NOMO-1 (cell line): ENCODE measurements at regions not wholly inside any gene's neighbourhood (a gene's known extent, or its start where the extent isn't known, plus 50 kb on each side); places are given as distances from the start of the nearest gene placed in this dataset.
"Not testable (repeated sequence)": the region's sequence is repeated elsewhere in the genome, so short reads cannot be mapped to it uniquely, and the experiment has no call there.

ENCODE experiments used
- DNase-seq, 2 experiments: peaks; one replicate each; lab custom pipeline; 2025; ENCODE audit not compliant: unreplicated experiment in 2 of 2; lab: John Stamatoyannopoulos, UW

DNA sequence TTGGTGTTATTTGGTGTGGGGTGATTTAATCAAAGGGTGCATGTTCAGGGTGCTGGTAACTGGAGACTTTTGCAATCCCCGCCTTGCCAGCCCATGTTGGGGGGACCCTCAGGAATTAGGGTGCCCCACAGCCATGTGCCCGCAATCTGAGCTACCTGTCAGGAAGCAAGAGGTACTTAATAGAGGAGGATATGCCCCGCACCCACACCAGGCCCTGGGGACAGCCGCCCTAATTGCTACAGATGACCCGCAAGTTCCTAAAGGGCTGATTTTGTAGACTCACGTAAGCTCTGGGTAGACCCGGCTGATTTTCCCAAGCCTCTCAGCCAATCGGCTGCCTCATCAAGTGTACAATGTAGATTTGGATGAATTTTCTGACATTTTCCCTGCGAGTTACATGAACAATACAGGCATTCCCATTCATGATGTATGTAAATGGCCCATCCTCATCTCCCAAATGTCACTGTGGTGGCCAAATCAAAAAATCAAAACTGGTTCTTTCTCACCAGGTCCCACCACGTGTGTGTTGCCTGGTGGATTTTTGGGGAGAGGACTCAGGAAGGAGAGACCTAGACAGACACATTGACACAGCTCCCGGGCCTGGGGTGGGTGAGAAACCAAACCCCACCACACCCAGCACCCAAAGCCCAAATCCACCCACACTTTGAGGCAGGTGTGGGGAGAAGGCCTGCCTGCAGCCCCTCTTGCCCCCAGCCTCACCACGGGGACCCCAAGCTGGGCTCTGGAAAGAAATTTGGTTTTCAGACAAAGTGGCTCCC is 119.2 kb upstream of the SPACA7 start:
- DNase-seq = no peak

- DNase-seq = no peak
These were observed 116.6 kb upstream of the SPACA7 start for GRCh38 chr13:112259511-112259910.

DNA sequence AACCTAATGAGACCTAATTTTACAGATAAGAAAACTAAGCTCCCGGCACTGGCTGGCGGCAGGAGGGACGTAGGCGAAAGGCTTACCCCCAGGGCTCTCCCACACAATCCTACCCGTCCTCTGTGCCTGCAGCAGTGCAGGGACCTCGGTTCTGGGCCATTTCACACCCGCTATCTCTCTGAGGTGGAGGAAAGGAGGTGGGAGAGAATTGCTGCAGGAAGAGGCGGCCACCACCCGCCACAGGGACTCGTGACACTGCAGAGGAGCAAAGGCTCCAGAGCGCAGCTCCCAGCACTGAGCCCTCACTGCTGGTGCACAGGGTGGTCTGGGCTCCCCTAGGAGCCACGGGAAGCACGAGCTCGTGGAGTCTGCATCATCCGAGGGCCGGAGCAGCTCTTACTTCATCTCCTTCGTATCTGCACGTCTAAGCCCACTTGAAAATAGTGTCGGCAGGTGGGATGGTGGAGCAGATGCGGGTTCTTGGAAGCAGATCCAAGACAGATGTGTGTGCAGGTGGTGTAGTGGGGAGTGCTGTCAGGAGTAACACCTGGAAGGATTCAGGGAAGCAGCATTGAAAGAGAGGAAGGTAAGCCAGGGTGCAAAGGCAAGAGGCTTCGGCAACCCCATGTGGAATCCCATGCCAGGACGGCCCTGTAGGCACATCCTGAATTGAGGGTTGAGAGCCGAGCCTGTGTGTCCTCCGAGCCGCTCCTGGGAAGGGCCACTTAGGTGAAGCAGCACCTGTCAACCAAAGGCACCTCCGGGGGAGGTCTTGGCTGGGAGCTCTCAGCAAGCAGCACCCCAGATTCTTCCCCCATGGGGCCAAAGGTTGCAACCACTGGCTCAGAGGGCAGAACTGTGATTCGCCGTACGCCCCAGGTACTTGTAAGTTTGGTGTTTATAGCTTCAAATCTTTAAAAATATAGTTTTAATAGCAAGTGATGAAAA is 115.8 kb upstream of the SPACA7 start:
- DNase-seq = no peak

DNA sequence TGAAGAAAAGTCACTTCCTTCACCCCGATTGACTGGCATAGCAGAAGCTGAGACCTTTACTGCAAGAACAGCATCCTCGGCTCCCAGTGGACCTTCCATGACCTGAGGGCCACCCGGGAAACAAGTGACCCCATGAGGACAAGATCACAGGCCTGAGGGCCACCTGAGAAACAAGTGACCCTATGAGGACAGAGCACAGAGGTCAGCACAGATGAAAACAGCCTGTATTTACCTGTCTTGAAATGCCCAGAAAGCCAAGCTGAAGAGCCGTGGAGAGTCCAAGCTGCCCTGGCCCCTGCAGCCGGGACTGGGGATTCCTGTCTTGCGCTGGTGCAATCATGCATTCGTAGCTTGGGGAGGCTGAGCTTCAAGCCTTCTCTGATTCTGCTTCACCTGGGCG is 114.2 kb upstream of the SPACA7 start:
- no peak for DNase-seq

- no peak for DNase-seq
These were observed 113.0 kb upstream of the SPACA7 start for GRCh38 chr13:112263152-112263551.

DNA sequence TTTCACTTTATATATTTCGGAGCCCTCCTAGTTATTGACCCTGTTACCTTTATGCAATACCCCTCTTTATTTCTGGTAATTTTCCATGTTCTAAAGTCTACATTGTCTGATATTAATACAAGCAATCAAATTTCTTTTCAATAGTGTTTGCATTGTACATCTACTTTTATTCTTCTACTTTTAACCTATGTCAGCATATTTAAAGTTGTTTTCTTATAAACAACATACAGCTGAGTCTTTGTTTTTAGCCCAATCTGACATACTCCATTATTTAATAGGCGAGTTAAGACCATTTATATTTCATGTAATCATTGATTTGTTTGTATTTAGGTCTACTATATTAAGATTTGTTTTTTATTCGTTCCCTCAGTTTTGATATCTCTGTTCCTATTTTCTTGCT is 108.5 kb upstream of the SPACA7 start:
- no peak for DNase-seq

GRCh38 chr13:112270951-112271350 is 105.2 kb upstream of the SPACA7 start:
- no peak for DNase-seq

GRCh38 chr13:112286733-112287132 is 89.4 kb upstream of the SPACA7 start:
- DNase-seq = not testable (repeated sequence)

DNA sequence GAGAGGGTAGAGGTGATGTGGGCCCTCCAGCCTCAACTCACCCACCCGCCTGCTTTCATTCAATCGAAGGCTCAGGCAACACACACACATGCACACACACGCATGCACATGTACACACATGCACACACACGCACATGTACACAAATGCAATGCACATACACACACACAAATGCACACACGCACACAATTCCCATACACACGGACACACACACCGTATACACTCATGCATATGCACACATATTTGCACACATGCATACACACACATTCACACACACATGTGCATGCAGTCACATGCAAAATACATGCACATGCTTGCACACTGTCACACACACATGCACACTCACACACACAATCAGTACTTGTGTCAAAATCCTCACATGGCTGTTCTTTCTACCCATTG is 55.9 kb upstream of the SPACA7 start:
- DNase-seq = no peak

GRCh38 chr13:112322557-112322956 is 53.6 kb upstream of the SPACA7 start:
- no peak for DNase-seq

GRCh38 chr13:112324116-112324515 is 52.0 kb upstream of the SPACA7 start:
- DNase-seq = no peak

GRCh38 chr13:112325142-112325808 is 50.9 kb upstream of the SPACA7 start:
- no peak for DNase-seq

GRCh38 chr13:112325920-112326645 is 50.1 kb upstream of the SPACA7 start:
- DNase-seq = no peak
